AG04449 (cell line): ENCODE measurements at regions not wholly inside any gene's neighbourhood (a gene's known extent, or its start where the extent isn't known, plus 50 kb on each side); places are given as distances from the start of the nearest gene placed in this dataset.
"Not testable (repeated sequence)": the region's sequence is repeated elsewhere in the genome, so short reads cannot be mapped to it uniquely, and the experiment has no call there.

Experiments
- CTCF ChIA-PET: fragments of 350-600 bp; formaldehyde crosslinking; extraction: SDS; loops from one replicate; lab custom pipeline; 2021; ENCODE audit warnings: antibody characterized with exemption; lab: Yijun Ruan, JAX
- POLR2A ChIA-PET: fragments of 400-600, 350-600 bp; formaldehyde crosslinking; extraction: SDS; loops from one replicate; lab custom pipeline; 2020; ENCODE audit warnings: antibody characterized with exemption, inconsistent platforms; lab: Yijun Ruan, JAX
- DNase-seq: peaks from one replicate; pipeline ENCODE4 v3.0.0-alpha.2; 2010; ENCODE audit warnings: low read depth, low spot score
- H3K4me3 ChIP-seq: 2 replicates; pipeline ENCODE4 v1.5.1; 2011; ENCODE audit warnings: low read depth, mild to moderate bottlenecking, control low read depth, low read length
- TF ChIP-seq, protein P1 (sequence below): IDR thresholded peaks from one replicate; pipeline ENCODE4 v1.5.1; 2011; ENCODE audit warnings: mild to moderate bottlenecking, moderate library complexity, low read length, control low read depth, inconsistent platforms; ENCODE audit not compliant: insufficient read depth; ENCODE audit errors: missing control alignments

DNA sequence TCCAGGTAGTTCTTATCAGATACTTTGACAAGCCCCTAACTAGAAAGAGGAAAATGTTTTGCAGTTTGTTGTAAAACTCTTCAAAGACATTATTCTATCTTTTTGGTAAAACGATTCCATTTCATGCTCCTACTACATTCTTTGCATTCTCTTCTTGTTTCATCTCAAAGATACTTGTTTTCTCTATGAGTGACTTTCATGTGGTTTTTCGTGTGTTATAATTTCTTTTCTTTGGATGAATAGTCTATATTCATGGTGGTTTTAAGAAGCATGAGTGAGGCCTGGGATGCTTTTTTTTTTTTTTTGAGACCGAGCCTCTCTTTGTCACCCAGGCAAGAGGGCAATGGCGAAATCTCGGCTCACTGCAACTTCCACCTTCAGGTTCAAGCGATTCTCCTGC is 292.5 kb upstream of the LYZL1 start:
- TF ChIP-seq, protein P1, sequence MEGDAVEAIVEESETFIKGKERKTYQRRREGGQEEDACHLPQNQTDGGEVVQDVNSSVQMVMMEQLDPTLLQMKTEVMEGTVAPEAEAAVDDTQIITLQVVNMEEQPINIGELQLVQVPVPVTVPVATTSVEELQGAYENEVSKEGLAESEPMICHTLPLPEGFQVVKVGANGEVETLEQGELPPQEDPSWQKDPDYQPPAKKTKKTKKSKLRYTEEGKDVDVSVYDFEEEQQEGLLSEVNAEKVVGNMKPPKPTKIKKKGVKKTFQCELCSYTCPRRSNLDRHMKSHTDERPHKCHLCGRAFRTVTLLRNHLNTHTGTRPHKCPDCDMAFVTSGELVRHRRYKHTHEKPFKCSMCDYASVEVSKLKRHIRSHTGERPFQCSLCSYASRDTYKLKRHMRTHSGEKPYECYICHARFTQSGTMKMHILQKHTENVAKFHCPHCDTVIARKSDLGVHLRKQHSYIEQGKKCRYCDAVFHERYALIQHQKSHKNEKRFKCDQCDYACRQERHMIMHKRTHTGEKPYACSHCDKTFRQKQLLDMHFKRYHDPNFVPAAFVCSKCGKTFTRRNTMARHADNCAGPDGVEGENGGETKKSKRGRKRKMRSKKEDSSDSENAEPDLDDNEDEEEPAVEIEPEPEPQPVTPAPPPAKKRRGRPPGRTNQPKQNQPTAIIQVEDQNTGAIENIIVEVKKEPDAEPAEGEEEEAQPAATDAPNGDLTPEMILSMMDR, result no peak
- DNase-seq, result no peak
- POLR2A ChIA-PET, result no interaction called here
- no peak overlapping the region for H3K4me3 ChIP-seq
- CTCF ChIA-PET, result interaction anchor here (1.5 kb wide), 1 partner anchor 332 kb away, joined by 3 read pairs; no protein-coding TSS in a partner anchor

DNA sequence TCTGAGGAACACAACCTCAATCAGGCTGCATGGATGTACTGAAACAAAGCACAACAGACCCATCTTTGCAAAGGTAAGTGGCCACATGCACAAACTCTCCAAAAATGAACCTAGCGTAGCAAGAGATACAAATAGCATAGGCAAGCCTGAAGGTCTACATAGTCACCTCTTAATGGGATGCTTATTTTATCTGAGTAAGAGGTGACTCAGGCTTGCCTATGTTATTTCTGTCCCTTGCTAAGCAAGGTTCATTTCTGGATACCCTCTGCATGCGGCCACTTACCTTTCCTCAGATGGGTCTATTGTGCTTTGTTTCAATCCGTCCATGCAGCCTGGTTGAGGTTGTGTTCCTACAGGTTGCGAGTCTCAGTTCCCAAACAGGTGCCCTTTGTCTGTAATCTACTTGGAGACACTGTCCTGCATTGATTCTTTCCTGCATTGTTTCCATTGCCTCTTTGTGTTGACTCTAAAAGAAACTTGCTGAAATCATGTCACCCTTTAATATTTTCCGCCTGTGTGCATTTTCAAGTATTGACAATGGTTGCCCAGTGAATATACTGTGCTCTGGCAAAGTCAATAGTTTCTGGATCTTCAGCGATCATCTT is 291.8 kb upstream of the LYZL1 start:
- ChIA-PET CTCF (no interaction called here), POLR2A (no interaction called here)
- H3K4me3 ChIP-seq, result no peak overlapping the region
- TF ChIP-seq, protein P1, result no peak
- DNase-seq, result no peak

DNA sequence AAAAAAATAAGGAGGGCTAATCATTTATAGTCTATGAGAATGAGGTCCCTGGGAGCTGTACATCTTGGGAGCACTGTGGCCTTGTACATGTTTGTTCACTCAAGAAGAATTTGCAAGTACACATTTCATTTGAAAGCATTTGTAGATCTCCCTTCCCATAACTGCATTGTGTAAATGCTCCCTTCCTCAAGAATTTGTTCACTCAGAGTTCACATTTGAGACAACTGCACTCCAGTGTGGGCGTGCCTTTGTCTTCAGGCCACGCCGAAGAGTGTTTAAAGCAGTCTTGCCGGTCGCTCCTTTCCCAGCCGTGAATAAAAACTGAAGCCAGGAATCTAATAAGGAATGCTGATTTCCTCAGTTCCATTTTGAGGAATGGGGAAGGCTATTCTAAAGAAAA is 291.1 kb upstream of the LYZL1 start:
- no peak overlapping the region for H3K4me3 ChIP-seq
- POLR2A ChIA-PET, result no interaction called here
- TF ChIP-seq, protein P1, result no peak
- CTCF ChIA-PET, result no interaction called here
- no peak for DNase-seq

DNA sequence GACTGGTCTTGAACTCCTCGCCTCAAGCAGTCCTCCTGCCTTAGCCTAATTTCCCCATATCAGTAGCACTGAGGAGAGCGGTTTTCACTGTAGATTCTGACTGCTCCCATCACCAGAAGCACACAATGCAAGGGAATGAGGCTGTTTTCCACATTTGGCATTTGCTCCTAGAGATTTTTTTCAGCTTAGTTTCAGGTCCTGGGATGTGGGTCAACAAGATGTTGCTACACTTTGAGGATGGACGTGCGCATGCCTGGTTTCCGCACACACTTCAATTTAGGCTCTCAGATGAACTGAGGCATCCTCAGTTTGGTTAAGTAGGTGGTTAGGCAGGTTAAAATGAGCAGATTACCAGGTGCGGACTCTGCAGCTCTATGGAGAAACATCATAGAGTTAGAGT is 287.1 kb upstream of the LYZL1 start:
- DNase-seq, result no peak
- no peak overlapping the region for H3K4me3 ChIP-seq
- TF ChIP-seq, protein P1, result no peak
- ChIA-PET CTCF (interaction anchor here (0.8 to 1.6 kb wide), 5 partner anchors 9 to 338 kb away, joined by 3 to 7 read pairs (median 4); partner anchors contain the start of gene BAMBI), POLR2A (interaction anchor here (0.8 kb wide), 1 partner anchor 318 kb away, joined by 3 read pairs; no protein-coding TSS in a partner anchor)

DNA sequence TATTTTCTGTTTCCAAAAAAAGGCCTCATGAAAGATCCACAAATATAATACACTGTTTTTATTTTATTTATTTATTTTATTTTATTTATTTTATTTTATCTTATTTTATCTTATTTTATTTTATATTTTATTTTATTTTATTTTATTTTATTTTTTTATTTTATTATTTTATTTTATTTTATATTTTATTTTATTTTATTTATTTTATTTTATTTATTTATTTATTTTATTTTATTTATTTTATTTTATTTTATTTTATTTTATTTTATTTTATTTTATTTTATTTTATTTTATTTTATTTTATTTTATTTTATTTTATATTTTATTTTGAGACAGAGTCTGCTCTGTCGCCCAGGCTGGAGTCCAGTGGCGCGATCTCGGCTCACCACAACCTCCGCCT is 285.9 kb upstream of the LYZL1 start:
- DNase-seq, CTCF ChIA-PET, POLR2A ChIA-PET, H3K4me3 ChIP-seq: not testable (repeated sequence)

DNA sequence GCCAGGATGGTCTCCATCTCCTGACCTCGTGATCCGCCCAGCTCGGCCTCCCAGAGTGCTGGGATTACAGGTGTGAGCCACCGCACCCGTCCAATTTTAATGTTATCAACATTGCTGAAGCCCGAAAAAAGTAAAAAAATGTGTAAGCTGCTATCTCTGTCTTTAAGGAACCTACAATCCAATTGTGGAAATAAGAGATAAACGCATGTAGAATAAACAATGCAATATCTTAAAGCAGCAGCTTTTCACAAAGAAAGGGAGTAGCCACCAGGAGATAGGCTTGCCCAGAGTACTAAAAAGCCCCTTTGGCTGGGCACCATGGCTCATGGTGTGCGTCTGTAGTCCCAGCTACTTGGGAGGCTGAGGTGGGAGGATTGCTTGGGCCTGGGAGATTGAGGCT is 282.9 kb upstream of the LYZL1 start:
- H3K4me3 ChIP-seq, result no peak overlapping the region
- TF ChIP-seq, protein P1, result no peak
- DNase-seq, result no peak
- POLR2A ChIA-PET, result no interaction called here
- CTCF ChIA-PET, result no interaction called here

DNA sequence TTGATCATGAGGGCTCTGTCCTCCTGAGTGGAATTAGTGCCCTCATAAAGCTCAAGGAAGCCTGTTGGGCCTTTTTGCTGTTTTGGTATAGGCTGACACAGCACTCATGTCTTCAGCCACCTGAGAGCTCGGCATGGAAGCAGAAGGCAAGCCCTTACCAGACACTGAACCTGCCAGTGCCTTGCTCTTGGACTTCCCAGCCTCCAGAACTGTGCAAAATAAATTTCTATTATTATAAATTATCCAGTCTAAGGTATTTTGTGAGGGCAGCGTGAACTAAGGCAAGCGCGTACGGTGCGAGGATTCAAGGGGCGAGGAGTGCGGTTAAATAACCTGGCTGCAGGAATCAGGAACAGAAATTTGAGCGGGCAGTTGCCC is 281.5 kb upstream of the LYZL1 start:
- POLR2A ChIA-PET, result no interaction called here
- no peak for DNase-seq
- H3K4me3 ChIP-seq, result no peak overlapping the region
- TF ChIP-seq, protein P1, result no peak
- CTCF ChIA-PET, result no interaction called here
